ENCODE measurements at regions not wholly inside any gene's neighbourhood (a gene's known extent, or its start where the extent isn't known, plus 50 kb on each side); places are given as distances from the start of the nearest gene placed in this dataset.
"Not testable (repeated sequence)": the region's sequence is repeated elsewhere in the genome, so short reads cannot be mapped to it uniquely, and the experiment has no call there.

GRCh38 chr14:30015489-30015888 is 87.8 kb upstream of the PRKD1 start:
- Histone ChIP-seq H3K27ac (ENCODE audit: low read depth in 1 of 2, low read length in 2 of 2) (no peak overlapping the region), H3K27me3 (ENCODE audit: control insufficient read depth in 1 of 2, insufficient read depth in 2 of 2, low read length in 1 of 2) (no peaks in the 10 kb centered on the region), H3K9me3 (ENCODE audit: control insufficient read depth, low read length) (no peaks in the 10 kb centered on the region), H3K4me3 (ENCODE audit: low read length in 2 of 2) (no peak overlapping the region), H3K36me3 (ENCODE audit: control insufficient read depth in 1 of 2, insufficient read depth in 2 of 2, low read length in 1 of 2) (no peaks in the 10 kb centered on the region), H3K4me1 (ENCODE audit: control insufficient read depth in 1 of 2, insufficient read depth in 2 of 2, low read length in 2 of 2) (no peaks in the 10 kb centered on the region)
- ATAC-seq (ENCODE audit: low FRiP score) = no peak
- 87 to 89% methylated on average over 2 of the region's 2 CpGs for WGBS, 2 donors
- DNase-seq = no peak
- intact Hi-C loops (cut with DNase I) = no loop called here

DNA sequence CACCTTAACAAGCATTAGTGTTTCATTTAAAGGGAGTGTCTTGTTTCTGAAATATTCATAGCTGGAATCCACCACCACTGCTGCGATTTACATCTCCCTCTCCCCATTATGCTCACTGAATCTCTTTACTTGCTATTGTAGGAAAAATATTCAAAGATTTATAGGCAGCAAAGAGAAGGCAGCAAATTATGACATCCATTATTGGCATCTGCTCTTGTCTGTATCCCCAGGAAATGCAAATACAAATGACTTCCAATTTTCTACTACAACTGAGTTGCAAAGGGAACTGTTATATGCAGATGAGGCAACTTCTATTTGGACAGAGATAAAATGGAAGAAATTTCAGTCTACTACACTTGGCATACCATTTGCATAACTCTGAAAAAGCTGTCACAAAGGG is 88.4 kb upstream of the PRKD1 start:
- no peaks in the 10 kb centered on the region for H3K9me3 ChIP-seq (ENCODE audit: control insufficient read depth, low read length)
- intact Hi-C loops (cut with DNase I) = no loop called here
- no peaks in the 10 kb centered on the region for H3K27me3 ChIP-seq (ENCODE audit: control insufficient read depth in 1 of 2, insufficient read depth in 2 of 2, low read length in 1 of 2)
- 59 to 84% methylated on average over 1 of the region's 1 CpG for WGBS, 2 donors
- ATAC-seq (ENCODE audit: low FRiP score) (no peak), DNase-seq (no peak)
- H3K27ac ChIP-seq (ENCODE audit: low read depth in 1 of 2, low read length in 2 of 2) = no peak overlapping the region
- no peaks in the 10 kb centered on the region for H3K4me1 ChIP-seq (ENCODE audit: control insufficient read depth in 1 of 2, insufficient read depth in 2 of 2, low read length in 2 of 2)
- no peaks in the 10 kb centered on the region for H3K36me3 ChIP-seq (ENCODE audit: control insufficient read depth in 1 of 2, insufficient read depth in 2 of 2, low read length in 1 of 2)
- H3K4me3 ChIP-seq (ENCODE audit: low read length in 2 of 2) = no peak overlapping the region

DNA sequence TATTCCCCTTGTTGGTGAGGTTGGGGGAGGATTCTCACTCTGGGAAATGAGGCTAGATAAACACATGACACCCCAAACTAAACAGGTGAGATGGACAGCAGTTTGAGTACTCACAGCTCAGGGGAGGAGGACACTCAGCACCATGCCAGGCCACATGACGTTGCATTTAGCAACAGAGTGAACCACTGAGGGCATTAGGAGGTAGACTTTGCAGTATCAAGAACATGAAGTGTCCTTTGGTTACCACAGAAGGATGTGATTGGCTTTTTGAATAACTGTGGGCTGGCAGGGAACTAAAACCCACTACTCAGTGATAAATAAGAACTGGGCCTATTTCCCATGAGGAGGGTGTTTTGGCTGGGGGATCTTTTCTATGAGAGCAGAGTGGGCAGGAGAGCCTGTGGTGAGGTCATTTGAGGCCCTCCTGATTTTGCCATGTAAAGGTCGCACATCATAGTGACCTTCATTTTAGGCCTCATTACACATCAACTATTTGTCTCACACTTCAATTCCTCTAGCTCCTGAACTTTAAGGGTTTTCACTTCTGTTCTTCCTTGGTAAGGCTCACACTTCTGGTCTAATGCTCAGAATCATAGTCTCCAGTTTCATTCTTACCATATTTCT is 89.8 kb upstream of the PRKD1 start:
- H3K27ac ChIP-seq (ENCODE audit: low read depth in 1 of 2, low read length in 2 of 2) = no peak overlapping the region
- no peaks in the 10 kb centered on the region for H3K36me3 ChIP-seq (ENCODE audit: control insufficient read depth in 1 of 2, insufficient read depth in 2 of 2, low read length in 1 of 2)
- WGBS, 2 donors = 94% methylated on average over 2 of the region's 2 CpGs
- no peak overlapping the region for H3K4me3 ChIP-seq (ENCODE audit: low read length in 2 of 2)
- no peaks in the 10 kb centered on the region for H3K27me3 ChIP-seq (ENCODE audit: control insufficient read depth in 1 of 2, insufficient read depth in 2 of 2, low read length in 1 of 2)
- DNase-seq (no peak), ATAC-seq (ENCODE audit: low FRiP score) (no peak)
- intact Hi-C loops (cut with DNase I) = no loop called here
- no peaks in the 10 kb centered on the region for H3K9me3 ChIP-seq (ENCODE audit: control insufficient read depth, low read length)
- H3K4me1 ChIP-seq (ENCODE audit: control insufficient read depth in 1 of 2, insufficient read depth in 2 of 2, low read length in 2 of 2) = no peaks in the 10 kb centered on the region

DNA sequence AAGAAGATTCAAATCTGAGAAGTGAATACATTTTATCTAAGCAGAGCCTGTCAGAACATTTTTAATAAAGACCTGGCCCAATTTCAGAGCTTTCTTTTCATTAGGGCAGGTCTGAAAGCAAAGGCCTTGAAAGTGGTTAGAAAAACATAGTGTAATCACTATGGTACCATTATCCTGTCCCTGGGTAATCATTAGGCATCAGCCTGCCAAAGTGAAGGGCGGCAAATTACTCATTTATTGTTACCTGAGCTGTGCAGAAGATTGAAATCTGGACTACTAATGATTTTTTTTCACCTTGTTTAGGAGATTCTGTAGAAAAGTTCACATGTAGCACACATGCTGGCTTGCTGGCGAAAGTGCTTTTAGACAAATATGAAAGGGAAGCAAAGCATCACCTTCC is 92.6 kb upstream of the PRKD1 start:
- DNase-seq = no peak
- Histone ChIP-seq H3K27me3 (ENCODE audit: control insufficient read depth in 1 of 2, insufficient read depth in 2 of 2, low read length in 1 of 2) (no peaks in the 10 kb centered on the region), H3K4me3 (ENCODE audit: low read length in 2 of 2) (no peak overlapping the region), H3K36me3 (ENCODE audit: control insufficient read depth in 1 of 2, insufficient read depth in 2 of 2, low read length in 1 of 2) (no peaks in the 10 kb centered on the region), H3K27ac (ENCODE audit: low read depth in 1 of 2, low read length in 2 of 2) (no peak overlapping the region), H3K9me3 (ENCODE audit: control insufficient read depth, low read length) (no peaks in the 10 kb centered on the region), H3K4me1 (ENCODE audit: control insufficient read depth in 1 of 2, insufficient read depth in 2 of 2, low read length in 2 of 2) (no peaks in the 10 kb centered on the region)
- no peak for ATAC-seq (ENCODE audit: low FRiP score)
- intact Hi-C loops (cut with DNase I) = no loop called here
- WGBS, 2 donors = 47 to 70% methylated on average over 2 of the region's 2 CpGs

DNA sequence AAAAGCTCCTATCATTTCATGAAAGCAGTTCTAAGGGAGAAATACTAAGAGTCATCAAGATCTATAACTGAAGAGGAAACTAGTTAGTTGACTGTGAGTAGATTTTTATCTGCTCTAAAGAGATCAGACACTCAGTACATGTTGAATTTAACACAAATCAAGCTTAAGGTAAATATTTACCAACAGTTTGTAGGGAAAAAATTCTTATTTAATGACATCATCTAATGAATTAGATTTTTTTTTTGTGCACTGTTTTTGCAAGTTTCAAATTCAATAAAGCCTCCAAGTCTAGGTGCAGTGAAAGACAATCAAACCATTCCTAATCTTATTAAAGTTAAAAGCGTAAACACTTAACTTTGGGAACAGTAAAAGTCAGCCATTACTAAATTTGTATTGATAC is 93.0 kb upstream of the PRKD1 start:
- Histone ChIP-seq H3K4me1 (ENCODE audit: control insufficient read depth in 1 of 2, insufficient read depth in 2 of 2, low read length in 2 of 2) (no peaks in the 10 kb centered on the region), H3K9me3 (ENCODE audit: control insufficient read depth, low read length) (no peaks in the 10 kb centered on the region), H3K4me3 (ENCODE audit: low read length in 2 of 2) (no peak overlapping the region), H3K27ac (ENCODE audit: low read depth in 1 of 2, low read length in 2 of 2) (no peak overlapping the region), H3K36me3 (ENCODE audit: control insufficient read depth in 1 of 2, insufficient read depth in 2 of 2, low read length in 1 of 2) (no peaks in the 10 kb centered on the region), H3K27me3 (ENCODE audit: control insufficient read depth in 1 of 2, insufficient read depth in 2 of 2, low read length in 1 of 2) (no peaks in the 10 kb centered on the region)
- intact Hi-C loops (cut with DNase I) = no loop called here
- 96 to 98% methylated on average over 1 of the region's 1 CpG for WGBS, 2 donors
- ATAC-seq (ENCODE audit: low FRiP score) (no peak), DNase-seq (no peak)

- H3K27me3 ChIP-seq (ENCODE audit: control insufficient read depth in 1 of 2, insufficient read depth in 2 of 2, low read length in 1 of 2); DNase-seq; H3K27ac ChIP-seq (ENCODE audit: low read depth in 1 of 2, low read length in 2 of 2); H3K9me3 ChIP-seq (ENCODE audit: control insufficient read depth, low read length); H3K4me1 ChIP-seq (ENCODE audit: control insufficient read depth in 1 of 2, insufficient read depth in 2 of 2, low read length in 2 of 2); intact Hi-C loops (cut with DNase I); H3K36me3 ChIP-seq (ENCODE audit: control insufficient read depth in 1 of 2, insufficient read depth in 2 of 2, low read length in 1 of 2); H3K4me3 ChIP-seq (ENCODE audit: low read length in 2 of 2); ATAC-seq (ENCODE audit: low FRiP score): not testable (repeated sequence)
- WGBS, 2 donors = 98% methylated on average over 5 of the region's 5 CpGs
Measured at GRCh38 chr14:30023350-30023749, 95.7 kb upstream of the PRKD1 start.

GRCh38 chr14:30034152-30034551 is 106.5 kb upstream of the PRKD1 start:
- ATAC-seq (ENCODE audit: low FRiP score) = no peak
- Histone ChIP-seq H3K4me3 (ENCODE audit: low read length in 2 of 2) (no peak overlapping the region), H3K27ac (ENCODE audit: low read depth in 1 of 2, low read length in 2 of 2) (no peak overlapping the region), H3K9me3 (ENCODE audit: control insufficient read depth, low read length) (no peaks in the 10 kb centered on the region), H3K36me3 (ENCODE audit: control insufficient read depth in 1 of 2, insufficient read depth in 2 of 2, low read length in 1 of 2) (no peaks in the 10 kb centered on the region), H3K4me1 (ENCODE audit: control insufficient read depth in 1 of 2, insufficient read depth in 2 of 2, low read length in 2 of 2) (no peaks in the 10 kb centered on the region), H3K27me3 (ENCODE audit: control insufficient read depth in 1 of 2, insufficient read depth in 2 of 2, low read length in 1 of 2) (no peaks in the 10 kb centered on the region)
- intact Hi-C loops (cut with DNase I) = no loop called here
- DNase-seq = no peak
- WGBS, 2 donors = 72 to 85% methylated on average over 1 of the region's 1 CpG

DNA sequence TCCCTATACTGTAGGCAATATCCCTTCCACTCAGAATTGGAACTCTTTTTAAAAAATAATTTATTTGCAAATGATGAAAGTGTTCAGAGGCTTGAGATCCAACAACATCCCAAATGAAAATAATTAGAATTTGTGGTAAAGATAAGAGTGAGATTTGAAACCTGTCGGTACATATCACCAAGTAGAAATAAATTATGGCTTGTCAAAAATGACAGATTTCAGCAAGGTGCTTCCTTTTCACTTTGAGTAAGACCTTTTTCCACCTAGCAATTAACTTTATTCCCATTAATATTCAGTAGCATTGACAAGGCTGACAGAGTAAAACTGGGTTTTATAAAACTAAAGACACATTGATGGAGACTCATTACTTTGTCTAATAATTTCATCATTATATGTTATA is 107.7 kb upstream of the PRKD1 start:
- Histone ChIP-seq H3K27ac (ENCODE audit: low read depth in 1 of 2, low read length in 2 of 2) (no peak overlapping the region), H3K27me3 (ENCODE audit: control insufficient read depth in 1 of 2, insufficient read depth in 2 of 2, low read length in 1 of 2) (no peaks in the 10 kb centered on the region), H3K4me1 (ENCODE audit: control insufficient read depth in 1 of 2, insufficient read depth in 2 of 2, low read length in 2 of 2) (no peaks in the 10 kb centered on the region), H3K9me3 (ENCODE audit: control insufficient read depth, low read length) (no peaks in the 10 kb centered on the region), H3K4me3 (ENCODE audit: low read length in 2 of 2) (no peak overlapping the region), H3K36me3 (ENCODE audit: control insufficient read depth in 1 of 2, insufficient read depth in 2 of 2, low read length in 1 of 2) (no peaks in the 10 kb centered on the region)
- 87 to 90% methylated on average over 1 of the region's 1 CpG for WGBS, 2 donors
- intact Hi-C loops (cut with DNase I) = no loop called here
- ATAC-seq (ENCODE audit: low FRiP score) (no peak), DNase-seq (no peak)

GRCh38 chr14:30045720-30046119 is 118.1 kb upstream of the PRKD1 start:
- intact Hi-C loops (cut with DNase I) = no loop called here
- Histone ChIP-seq H3K27me3 (ENCODE audit: control insufficient read depth in 1 of 2, insufficient read depth in 2 of 2, low read length in 1 of 2) (no peaks in the 10 kb centered on the region), H3K4me3 (ENCODE audit: low read length in 2 of 2) (no peak overlapping the region), H3K9me3 (ENCODE audit: control insufficient read depth, low read length) (no peaks in the 10 kb centered on the region), H3K4me1 (ENCODE audit: control insufficient read depth in 1 of 2, insufficient read depth in 2 of 2, low read length in 2 of 2) (no peaks in the 10 kb centered on the region), H3K27ac (ENCODE audit: low read depth in 1 of 2, low read length in 2 of 2) (no peak overlapping the region), H3K36me3 (ENCODE audit: control insufficient read depth in 1 of 2, insufficient read depth in 2 of 2, low read length in 1 of 2) (no peaks in the 10 kb centered on the region)
- WGBS, 2 donors = 96 to 97% methylated on average over 5 of the region's 5 CpGs
- DNase-seq = no peak
- no peak for ATAC-seq (ENCODE audit: low FRiP score)

Data from aorta (tissue), 5 donors.